Nephron progenitor cell (in vitro differentiated cells): ENCODE measurements at regions not wholly inside any gene's neighbourhood (a gene's known extent, or its start where the extent isn't known, plus 50 kb on each side); places are given as distances from the start of the nearest gene placed in this dataset.
"Not testable (repeated sequence)": the region's sequence is repeated elsewhere in the genome, so short reads cannot be mapped to it uniquely, and the experiment has no call there.

Experiments
- DNase-seq: peaks from one replicate; pipeline ENCODE4 v3.0.0; 2021
- H3K27ac Mint-ChIP-seq: 2 replicates; pipeline ENCODE4 v1.8.0; 2021; ENCODE audit warnings: mild to moderate bottlenecking, moderate library complexity, mixed read lengths
- H3K27me3 Mint-ChIP-seq: 2 replicates; pipeline ENCODE4 v1.8.0; 2021; ENCODE audit warnings: mild to moderate bottlenecking, low read depth, mixed read lengths; ENCODE audit not compliant: poor library complexity
- H3K36me3 Mint-ChIP-seq: 2 replicates; pipeline ENCODE4 v1.8.0; 2021; ENCODE audit warnings: low read depth, mixed read lengths
- H3K4me1 Mint-ChIP-seq: 2 replicates; pipeline ENCODE4 v1.8.0; 2021; ENCODE audit warnings: mixed read lengths
- H3K4me3 Mint-ChIP-seq: 2 replicates; pipeline ENCODE4 v1.8.0; 2021; ENCODE audit warnings: mild to moderate bottlenecking, moderate library complexity, mixed read lengths
- H3K9me3 Mint-ChIP-seq: 2 replicates; pipeline ENCODE4 v1.8.0; 2021; ENCODE audit warnings: mild to moderate bottlenecking, moderate library complexity, mixed read lengths
- TF ChIP-seq, protein P1 (sequence below): fragments of 200-600 bp; sonication (generic); IDR thresholded peaks from 2 replicates; pipeline ENCODE4 v1.5.0; 2021; ENCODE audit warnings: antibody characterized with exemption

DNA sequence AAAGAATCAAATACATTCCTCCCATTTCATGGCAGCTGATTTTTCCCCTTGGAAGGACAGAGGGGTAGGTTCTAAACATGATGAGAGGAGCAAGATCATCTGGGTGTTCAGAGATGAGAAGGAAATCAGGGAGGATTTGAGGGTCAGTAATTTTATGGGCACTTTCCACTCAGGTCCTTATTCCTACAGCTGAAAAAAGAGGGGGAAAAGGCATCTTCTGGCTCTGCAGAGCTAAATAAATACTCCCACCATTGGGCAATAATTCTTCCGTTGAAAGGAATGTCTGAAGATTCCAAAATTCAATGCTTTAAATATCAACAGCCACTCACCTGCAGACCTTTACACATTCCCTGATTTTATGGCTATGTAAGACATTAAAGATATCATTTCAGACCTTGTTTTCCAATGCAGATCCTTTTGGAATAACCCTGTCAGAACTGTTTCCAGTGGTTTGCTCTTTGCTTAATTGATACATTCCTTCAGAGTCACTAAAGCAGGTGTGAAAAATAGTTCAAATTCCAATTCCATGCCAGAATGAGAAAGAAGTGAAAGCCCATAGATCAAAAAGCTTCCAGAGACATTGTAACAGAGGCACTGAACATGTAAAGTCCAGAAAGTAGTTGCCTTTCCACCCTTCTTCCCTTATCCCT, 233.3 kb upstream of the KRR1 start:
- no peak overlapping the region for H3K4me3 Mint-ChIP-seq
- DNase-seq, result no peak
- TF ChIP-seq, protein P1, sequence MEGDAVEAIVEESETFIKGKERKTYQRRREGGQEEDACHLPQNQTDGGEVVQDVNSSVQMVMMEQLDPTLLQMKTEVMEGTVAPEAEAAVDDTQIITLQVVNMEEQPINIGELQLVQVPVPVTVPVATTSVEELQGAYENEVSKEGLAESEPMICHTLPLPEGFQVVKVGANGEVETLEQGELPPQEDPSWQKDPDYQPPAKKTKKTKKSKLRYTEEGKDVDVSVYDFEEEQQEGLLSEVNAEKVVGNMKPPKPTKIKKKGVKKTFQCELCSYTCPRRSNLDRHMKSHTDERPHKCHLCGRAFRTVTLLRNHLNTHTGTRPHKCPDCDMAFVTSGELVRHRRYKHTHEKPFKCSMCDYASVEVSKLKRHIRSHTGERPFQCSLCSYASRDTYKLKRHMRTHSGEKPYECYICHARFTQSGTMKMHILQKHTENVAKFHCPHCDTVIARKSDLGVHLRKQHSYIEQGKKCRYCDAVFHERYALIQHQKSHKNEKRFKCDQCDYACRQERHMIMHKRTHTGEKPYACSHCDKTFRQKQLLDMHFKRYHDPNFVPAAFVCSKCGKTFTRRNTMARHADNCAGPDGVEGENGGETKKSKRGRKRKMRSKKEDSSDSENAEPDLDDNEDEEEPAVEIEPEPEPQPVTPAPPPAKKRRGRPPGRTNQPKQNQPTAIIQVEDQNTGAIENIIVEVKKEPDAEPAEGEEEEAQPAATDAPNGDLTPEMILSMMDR, result no peak
- peaks cover 3% of the 10 kb centered on the region for H3K27me3 Mint-ChIP-seq
- peaks cover 22% of the 10 kb centered on the region for H3K9me3 Mint-ChIP-seq
- H3K27ac Mint-ChIP-seq, result peak overlapping the region; percentile 95
- H3K4me1 Mint-ChIP-seq, result peaks cover 27% of the 10 kb centered on the region
- H3K36me3 Mint-ChIP-seq, result peaks cover 16% of the 10 kb centered on the region

DNA sequence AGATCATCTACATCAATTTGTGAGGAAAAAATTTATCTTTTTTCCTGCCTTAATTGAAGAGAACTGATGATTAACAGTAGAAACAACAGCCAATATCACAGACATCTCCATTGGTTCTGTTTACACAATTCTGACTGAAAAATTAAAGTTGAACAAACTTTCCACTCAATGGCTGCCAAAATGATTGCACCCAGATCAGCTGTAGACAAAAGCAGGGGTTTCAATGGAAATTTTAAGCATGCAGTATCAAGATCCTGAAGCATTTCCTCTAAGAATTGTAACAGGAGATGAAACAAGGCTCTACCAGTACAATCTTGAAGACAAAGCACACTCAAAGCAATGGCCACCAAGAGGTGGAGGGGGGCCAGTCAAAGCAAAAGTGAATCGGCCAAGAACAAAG, 231.6 kb upstream of the KRR1 start:
- peaks cover 14% of the 10 kb centered on the region for H3K36me3 Mint-ChIP-seq

DNA sequence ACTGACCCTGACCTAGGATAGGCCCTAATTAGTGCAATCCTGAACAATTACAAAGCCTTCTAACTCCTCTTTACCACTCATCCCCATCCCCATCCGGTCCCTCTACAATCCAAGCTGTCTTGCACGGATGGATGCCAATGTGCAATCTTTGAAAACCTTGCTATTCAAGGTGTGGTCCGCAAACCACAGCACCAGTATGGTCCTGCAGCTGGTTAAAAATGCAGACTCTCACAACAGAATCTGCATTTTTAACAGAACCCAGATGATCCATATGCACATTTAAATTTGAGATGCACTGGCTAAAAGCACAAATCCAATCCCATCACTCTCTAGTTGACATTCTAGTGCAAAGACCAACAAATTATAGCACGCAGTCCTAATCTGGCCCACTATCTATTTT, 230.6 kb upstream of the KRR1 start:
- H3K9me3 Mint-ChIP-seq, result peaks cover 13% of the 10 kb centered on the region
- H3K4me3 Mint-ChIP-seq, result no peak overlapping the region
- TF ChIP-seq, protein P1, result no peak
- no peaks in the 10 kb centered on the region for H3K27me3 Mint-ChIP-seq
- peaks cover 32% of the 10 kb centered on the region for H3K4me1 Mint-ChIP-seq
- no peak overlapping the region for H3K27ac Mint-ChIP-seq
- no peak for DNase-seq
- H3K36me3 Mint-ChIP-seq, result peaks cover 14% of the 10 kb centered on the region

More for the DNA sequence above, 231.6 kb upstream of the KRR1 start:
- Mint-ChIP-seq H3K9me3 (peaks cover 13% of the 10 kb centered on the region), H3K4me1 (peaks cover 27% of the 10 kb centered on the region), H3K4me3 (no peak overlapping the region), H3K27me3 (no peaks in the 10 kb centered on the region), H3K27ac (no peak overlapping the region)
- TF ChIP-seq, protein P1, result no peak
- DNase-seq, result no peak

DNA sequence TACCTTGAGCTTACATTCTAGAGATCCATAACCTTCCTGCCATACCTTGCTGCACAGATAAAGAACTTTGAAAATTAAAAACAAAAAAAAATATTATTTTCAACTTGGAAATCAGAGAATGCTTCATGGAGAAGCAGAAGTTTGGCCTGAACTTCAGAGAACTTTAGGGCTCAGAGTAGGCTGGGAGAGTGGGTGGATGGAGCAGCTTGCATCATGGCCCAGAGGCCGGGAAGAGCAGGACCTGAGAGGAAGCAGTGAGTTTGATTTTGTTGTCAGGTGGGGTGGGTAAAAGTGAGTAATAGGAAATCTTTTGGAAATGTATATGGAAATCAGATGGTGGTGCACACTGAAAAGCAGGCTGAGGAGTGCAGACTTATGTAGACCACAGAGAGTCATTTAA, 228.5 kb upstream of the KRR1 start:
- peaks cover 13% of the 10 kb centered on the region for H3K9me3 Mint-ChIP-seq
- TF ChIP-seq, protein P1, result no peak
- peaks cover 23% of the 10 kb centered on the region for H3K4me1 Mint-ChIP-seq
- DNase-seq, result no peak
- H3K36me3 Mint-ChIP-seq, result peaks cover 14% of the 10 kb centered on the region
- H3K27ac Mint-ChIP-seq, result no peak overlapping the region
- H3K4me3 Mint-ChIP-seq, result no peak overlapping the region
- no peaks in the 10 kb centered on the region for H3K27me3 Mint-ChIP-seq

DNA sequence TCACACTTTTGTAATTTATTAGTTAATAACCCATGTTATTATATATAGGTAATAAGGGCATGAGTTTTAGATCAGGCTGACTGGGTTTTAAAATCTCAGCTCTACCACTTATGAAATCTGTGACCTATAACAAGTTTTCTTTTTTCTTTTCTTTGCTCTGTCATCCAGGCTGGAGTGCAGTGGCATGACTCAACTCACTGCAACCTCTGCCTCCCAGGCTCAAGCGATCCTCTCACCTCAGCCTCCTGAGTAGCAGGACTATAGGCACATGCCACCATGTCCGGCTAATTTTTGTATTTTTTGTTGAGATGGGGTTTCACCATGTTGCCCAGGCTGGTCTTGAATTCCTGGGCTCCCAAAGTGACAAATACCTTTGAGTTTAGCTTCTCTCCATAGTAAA, 227.7 kb upstream of the KRR1 start:
- peaks cover 14% of the 10 kb centered on the region for H3K36me3 Mint-ChIP-seq
- H3K27me3 Mint-ChIP-seq, DNase-seq, H3K4me3 Mint-ChIP-seq, H3K27ac Mint-ChIP-seq: not testable (repeated sequence)
- peaks cover 13% of the 10 kb centered on the region for H3K9me3 Mint-ChIP-seq
- H3K4me1 Mint-ChIP-seq, result peaks cover 15% of the 10 kb centered on the region

DNA sequence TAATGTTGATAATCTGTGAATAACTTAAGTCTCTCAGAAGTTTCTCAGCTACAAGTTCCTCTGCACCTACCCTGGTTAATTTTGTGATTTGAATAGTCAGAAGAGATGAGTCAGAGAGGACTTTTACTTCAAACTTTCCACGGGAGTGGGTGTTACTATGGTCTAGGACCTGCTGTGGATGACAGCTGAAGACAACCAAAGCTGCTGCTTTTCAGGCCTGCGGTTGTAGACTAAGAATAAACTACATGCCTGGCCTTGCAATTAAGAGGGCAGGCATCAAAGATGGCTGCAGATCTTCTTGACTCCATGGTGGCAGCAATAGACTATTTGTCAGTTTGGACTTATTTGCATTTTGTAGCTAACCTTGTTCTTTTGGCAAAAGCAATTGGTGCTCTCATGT, 227.1 kb upstream of the KRR1 start:
- Mint-ChIP-seq H3K4me3 (no peak overlapping the region), H3K36me3 (peaks cover 14% of the 10 kb centered on the region), H3K4me1 (peaks cover 13% of the 10 kb centered on the region), H3K27me3 (no peaks in the 10 kb centered on the region), H3K27ac (no peak overlapping the region), H3K9me3 (peaks cover 13% of the 10 kb centered on the region)
- TF ChIP-seq, protein P1, result no peak
- no peak for DNase-seq
